ENCODE measurements at regions not wholly inside any gene's neighbourhood (a gene's known extent, or its start where the extent isn't known, plus 50 kb on each side); places are given as distances from the start of the nearest gene placed in this dataset.

DNA sequence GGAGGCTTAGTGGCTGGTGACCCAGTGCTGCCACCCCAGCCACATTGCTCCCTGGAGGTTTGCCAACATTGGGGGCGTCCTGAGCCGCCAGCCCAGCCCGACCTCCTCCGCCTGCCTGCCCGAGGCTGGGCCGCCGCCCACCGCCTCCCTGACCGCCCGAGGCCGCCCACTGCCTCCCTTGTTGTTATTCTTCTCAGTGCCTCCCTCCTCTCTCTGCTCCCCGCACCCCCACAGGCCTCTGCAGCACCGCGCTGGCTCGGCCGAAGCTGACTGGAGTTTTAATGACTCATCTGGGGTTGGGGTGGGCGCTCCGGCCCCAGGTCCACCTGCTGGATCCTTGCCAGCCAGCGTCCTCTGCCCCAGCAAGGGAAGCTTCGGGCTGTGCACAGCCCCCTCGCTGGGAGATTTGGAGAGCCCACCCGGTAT, 102.5 kb downstream of the RBFOX3 start:
- TF ChIP-seq EP300 (IDR thresholded peaks at IDR 0.05) (no peak), POLR2A (IDR thresholded peaks at IDR 0.05) (no peak), POLR2AphosphoS5 (IDR thresholded peaks at IDR 0.05) (no peak)
- TF ChIP-seq, protein P1, sequence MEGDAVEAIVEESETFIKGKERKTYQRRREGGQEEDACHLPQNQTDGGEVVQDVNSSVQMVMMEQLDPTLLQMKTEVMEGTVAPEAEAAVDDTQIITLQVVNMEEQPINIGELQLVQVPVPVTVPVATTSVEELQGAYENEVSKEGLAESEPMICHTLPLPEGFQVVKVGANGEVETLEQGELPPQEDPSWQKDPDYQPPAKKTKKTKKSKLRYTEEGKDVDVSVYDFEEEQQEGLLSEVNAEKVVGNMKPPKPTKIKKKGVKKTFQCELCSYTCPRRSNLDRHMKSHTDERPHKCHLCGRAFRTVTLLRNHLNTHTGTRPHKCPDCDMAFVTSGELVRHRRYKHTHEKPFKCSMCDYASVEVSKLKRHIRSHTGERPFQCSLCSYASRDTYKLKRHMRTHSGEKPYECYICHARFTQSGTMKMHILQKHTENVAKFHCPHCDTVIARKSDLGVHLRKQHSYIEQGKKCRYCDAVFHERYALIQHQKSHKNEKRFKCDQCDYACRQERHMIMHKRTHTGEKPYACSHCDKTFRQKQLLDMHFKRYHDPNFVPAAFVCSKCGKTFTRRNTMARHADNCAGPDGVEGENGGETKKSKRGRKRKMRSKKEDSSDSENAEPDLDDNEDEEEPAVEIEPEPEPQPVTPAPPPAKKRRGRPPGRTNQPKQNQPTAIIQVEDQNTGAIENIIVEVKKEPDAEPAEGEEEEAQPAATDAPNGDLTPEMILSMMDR (IDR thresholded peaks at IDR 0.05) = no peak
